ENCODE measurements at regions not wholly inside any gene's neighbourhood (a gene's known extent, or its start where the extent isn't known, plus 50 kb on each side); places are given as distances from the start of the nearest gene placed in this dataset.

DNA sequence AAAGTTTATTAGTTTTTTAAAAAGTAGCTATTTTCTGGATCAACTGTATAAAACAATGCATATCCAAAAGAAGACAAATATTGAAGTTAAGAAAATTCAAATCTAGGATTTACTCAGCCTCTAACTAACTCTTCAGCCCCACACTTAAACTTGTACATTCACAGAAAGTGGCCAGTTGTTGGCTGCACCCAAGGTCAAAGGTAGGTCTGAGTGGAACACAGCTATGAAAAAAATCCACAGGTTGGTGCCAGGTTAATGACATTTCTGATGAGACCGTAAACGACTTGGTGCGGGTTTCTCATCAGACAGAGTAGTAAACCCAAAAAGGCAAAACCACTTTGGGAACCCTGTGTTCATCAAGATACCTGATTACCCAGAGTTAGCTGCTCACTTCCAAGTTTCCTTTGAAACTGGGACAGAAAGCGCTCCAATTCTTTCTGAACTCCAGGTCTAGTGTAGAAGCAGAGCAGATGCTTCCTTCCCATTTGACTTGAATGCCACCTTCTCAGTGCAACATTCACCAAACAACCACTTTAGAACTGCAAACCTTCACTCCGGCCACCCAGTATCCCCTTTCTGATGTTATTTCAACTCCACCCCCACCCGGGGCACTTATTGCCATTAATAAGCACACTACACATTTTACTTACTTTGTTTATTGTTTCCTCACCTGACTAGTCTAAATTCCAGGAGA, 208.3 kb upstream of the STARD13 start:
- no peaks in the 10 kb centered on the region for H3K36me3 ChIP-seq
- no peaks in the 10 kb centered on the region for H3K27me3 ChIP-seq
- 78% methylated on average over 6 of the region's 6 CpGs for WGBS
- DNase-seq (ENCODE audit: extremely low spot score) = no peak
- no peaks in the 10 kb centered on the region for H3K9me3 ChIP-seq
- TF ChIP-seq EP300 (IDR thresholded peaks at IDR 0.05) (no peak), POLR2AphosphoS5 (IDR thresholded peaks at IDR 0.05) (no peak), POLR2A (IDR thresholded peaks at IDR 0.05; ENCODE audit: low read depth) (no peak)
- TF ChIP-seq, protein P1, sequence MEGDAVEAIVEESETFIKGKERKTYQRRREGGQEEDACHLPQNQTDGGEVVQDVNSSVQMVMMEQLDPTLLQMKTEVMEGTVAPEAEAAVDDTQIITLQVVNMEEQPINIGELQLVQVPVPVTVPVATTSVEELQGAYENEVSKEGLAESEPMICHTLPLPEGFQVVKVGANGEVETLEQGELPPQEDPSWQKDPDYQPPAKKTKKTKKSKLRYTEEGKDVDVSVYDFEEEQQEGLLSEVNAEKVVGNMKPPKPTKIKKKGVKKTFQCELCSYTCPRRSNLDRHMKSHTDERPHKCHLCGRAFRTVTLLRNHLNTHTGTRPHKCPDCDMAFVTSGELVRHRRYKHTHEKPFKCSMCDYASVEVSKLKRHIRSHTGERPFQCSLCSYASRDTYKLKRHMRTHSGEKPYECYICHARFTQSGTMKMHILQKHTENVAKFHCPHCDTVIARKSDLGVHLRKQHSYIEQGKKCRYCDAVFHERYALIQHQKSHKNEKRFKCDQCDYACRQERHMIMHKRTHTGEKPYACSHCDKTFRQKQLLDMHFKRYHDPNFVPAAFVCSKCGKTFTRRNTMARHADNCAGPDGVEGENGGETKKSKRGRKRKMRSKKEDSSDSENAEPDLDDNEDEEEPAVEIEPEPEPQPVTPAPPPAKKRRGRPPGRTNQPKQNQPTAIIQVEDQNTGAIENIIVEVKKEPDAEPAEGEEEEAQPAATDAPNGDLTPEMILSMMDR (IDR thresholded peaks at IDR 0.05) = no peak
- H3K27ac ChIP-seq (replicated peaks in 1 of 4) = no peak overlapping the region
- peaks cover 5 to 10% (median 8%) of the 10 kb centered on the region in 4 donors for H3K4me1 ChIP-seq
- intact Hi-C loops (cut with DNase I) = no loop called here
- no peak overlapping the region for H3K4me3 ChIP-seq

DNA sequence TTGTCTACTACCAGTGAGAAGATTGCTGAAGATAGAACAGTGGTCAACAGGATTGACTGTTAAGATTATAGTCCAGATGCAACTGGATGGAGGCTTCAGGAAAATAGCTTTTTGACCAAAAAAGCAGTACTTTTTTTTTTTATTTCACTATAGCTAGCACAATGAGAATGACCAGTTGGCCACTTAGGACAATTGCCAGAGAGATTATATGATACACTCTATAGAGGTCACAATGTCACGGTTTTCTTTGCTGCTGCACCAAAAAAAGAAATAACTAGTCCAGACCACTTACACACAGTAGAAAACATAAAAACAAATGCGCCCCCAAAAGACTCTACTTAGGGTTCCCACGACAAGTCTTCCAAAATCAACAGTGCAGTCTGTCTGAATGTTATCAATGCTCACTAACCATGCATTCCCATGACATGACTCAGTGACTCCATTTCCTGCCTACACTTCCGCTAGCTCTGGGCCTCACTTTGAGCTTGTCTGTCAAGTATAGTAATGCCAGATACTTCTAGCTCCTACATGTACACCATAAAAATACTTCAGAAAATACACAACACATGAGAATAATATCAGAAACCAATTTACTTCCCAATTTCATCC, 209.1 kb upstream of the STARD13 start:
- Histone ChIP-seq H3K9me3 (no peaks in the 10 kb centered on the region), H3K4me1 (peaks cover 5 to 10% (median 8%) of the 10 kb centered on the region in 4 donors)
- 65% methylated on average over 4 of the region's 4 CpGs for WGBS

DNA sequence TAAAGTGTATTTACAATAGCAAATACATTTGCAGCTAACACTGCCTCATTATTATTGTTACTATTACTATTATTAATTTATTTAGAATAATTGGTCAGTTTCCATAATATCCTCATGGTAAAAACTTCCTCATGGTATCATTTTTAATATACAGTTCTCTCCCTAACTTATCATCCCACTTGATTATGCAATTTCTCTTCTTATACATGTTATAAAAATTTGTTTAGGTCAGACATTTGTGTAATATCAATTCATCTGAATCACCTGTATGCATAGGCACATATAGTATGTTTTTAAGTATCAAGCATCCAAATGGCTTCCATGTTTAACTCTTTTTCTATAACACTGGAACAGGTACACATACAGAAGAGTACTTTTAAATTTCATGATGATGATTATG, 210.8 kb upstream of the STARD13 start:
- H3K27ac ChIP-seq (replicated peaks in 1 of 4) = no peak overlapping the region
- no peaks in the 10 kb centered on the region for H3K36me3 ChIP-seq
- peaks cover 0 to 12% (median 2%) of the 10 kb centered on the region in 4 donors for H3K4me1 ChIP-seq

More for the DNA sequence above, 209.1 kb upstream of the STARD13 start:
- Histone ChIP-seq H3K27me3 (no peaks in the 10 kb centered on the region), H3K36me3 (no peaks in the 10 kb centered on the region), H3K27ac (replicated peaks in 1 of 4) (peak overlapping the region in 1 of 4 donors; percentile 30), H3K4me3 (no peak overlapping the region)
- DNase-seq (ENCODE audit: extremely low spot score) = no peak
- intact Hi-C loops (cut with DNase I) = no loop called here
- no peak for TF ChIP-seq EP300 (IDR thresholded peaks at IDR 0.05)
- no peak for TF ChIP-seq POLR2A (IDR thresholded peaks at IDR 0.05; ENCODE audit: low read depth)
- peak; percentile 29 to 37 for TF ChIP-seq POLR2AphosphoS5 (IDR thresholded peaks at IDR 0.05)
- TF ChIP-seq, protein P1 (IDR thresholded peaks at IDR 0.05) = no peak

DNA sequence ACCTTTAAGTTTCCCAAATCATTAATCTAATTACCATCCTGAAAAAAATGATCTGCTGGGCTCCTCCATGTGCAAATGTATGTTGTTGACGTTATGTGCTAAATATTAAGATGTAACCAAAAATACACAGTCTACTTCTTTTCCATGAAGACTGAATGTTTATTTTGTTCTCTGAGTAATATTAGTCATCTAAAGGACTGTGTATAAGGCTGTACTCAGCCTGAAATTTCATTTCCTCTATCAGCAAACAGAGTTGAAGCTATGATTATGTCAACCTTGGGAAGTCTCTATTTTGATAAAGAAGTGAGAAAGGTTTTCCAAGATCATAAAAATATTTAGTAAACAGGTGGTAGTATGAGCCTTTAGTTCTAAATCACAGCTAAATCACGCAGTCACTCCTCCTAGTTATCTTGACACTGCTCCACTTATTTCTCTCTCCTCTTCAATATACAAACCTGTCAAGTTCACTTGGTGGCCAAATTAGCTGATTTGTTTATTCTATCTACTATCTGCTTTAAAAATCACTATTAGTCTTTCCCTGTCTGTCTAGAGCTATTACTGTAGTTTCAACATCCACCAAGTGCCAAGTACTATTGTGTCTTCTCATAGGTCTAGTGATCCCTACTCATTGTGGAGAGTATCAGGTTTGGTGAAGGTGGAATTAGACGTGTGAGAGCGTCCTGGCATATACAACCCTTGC, 211.7 kb upstream of the STARD13 start:
- intact Hi-C loops (cut with DNase I) = no loop called here
- Histone ChIP-seq H3K4me3 (no peak overlapping the region), H3K27me3 (no peaks in the 10 kb centered on the region), H3K9me3 (no peaks in the 10 kb centered on the region), H3K36me3 (no peaks in the 10 kb centered on the region), H3K27ac (replicated peaks in 1 of 4) (no peak overlapping the region), H3K4me1 (peaks cover 0 to 12% (median 2%) of the 10 kb centered on the region in 4 donors)
- WGBS = 81% methylated on average over 4 of the region's 4 CpGs
- DNase-seq (ENCODE audit: extremely low spot score) = no peak
- TF ChIP-seq EP300 (IDR thresholded peaks at IDR 0.05) = no peak
- TF ChIP-seq, protein P1 (IDR thresholded peaks at IDR 0.05) = no peak
- TF ChIP-seq POLR2AphosphoS5 (IDR thresholded peaks at IDR 0.05) = no peak
- TF ChIP-seq POLR2A (IDR thresholded peaks at IDR 0.05; ENCODE audit: low read depth) = no peak

More for the DNA sequence above, 210.8 kb upstream of the STARD13 start:
- H3K9me3 ChIP-seq = no peaks in the 10 kb centered on the region
- H3K27me3 ChIP-seq = no peaks in the 10 kb centered on the region
- DNase-seq (ENCODE audit: extremely low spot score) = no peak
- intact Hi-C loops (cut with DNase I) = no loop called here
- H3K4me3 ChIP-seq = no peak overlapping the region
- TF ChIP-seq POLR2AphosphoS5 (IDR thresholded peaks at IDR 0.05) = no peak
- TF ChIP-seq, protein P1 (IDR thresholded peaks at IDR 0.05) = no peak
- no peak for TF ChIP-seq EP300 (IDR thresholded peaks at IDR 0.05)
- no peak for TF ChIP-seq POLR2A (IDR thresholded peaks at IDR 0.05; ENCODE audit: low read depth)

Data from esophagus muscularis mucosa (tissue), 4 donors.